Tibial nerve (tissue), 4 donors: ENCODE measurements at regions not wholly inside any gene's neighbourhood (a gene's known extent, or its start where the extent isn't known, plus 50 kb on each side); places are given as distances from the start of the nearest gene placed in this dataset.

Source experiments
- DNase-seq, 2 donors: peaks; one replicate each; pipeline ENCODE4 v3.0.0-alpha.2; 2019; ENCODE audit warnings: low spot score in 2 of 2
- H3K27ac ChIP-seq, 4 donors: fragments of 200-600 bp; sonication (generic) in 3 of 4; one replicate each; pipeline ENCODE4 v1.5.1; 2017 to 2019; ENCODE audit warnings: mild to moderate bottlenecking in 1 of 4
- H3K27me3 ChIP-seq, 2 donors: fragments of 200-600 bp; sonication (generic) in 1 of 2; one replicate each; pipeline versions ENCODE4 v1.5.1 to v1.6.0; 2017 to 2019
- H3K36me3 ChIP-seq, 3 donors: fragments of 200-600 bp; sonication (generic); one replicate each; pipeline ENCODE4 v1.5.1; 2018 to 2019
- H3K4me1 ChIP-seq, 4 donors: fragments of 200-600 bp; sonication (generic) in 3 of 4; one replicate each; pipeline ENCODE4 v1.5.1; 2017 to 2019
- H3K4me3 ChIP-seq, 4 donors: fragments of 200-600 bp; sonication (generic) in 3 of 4; one replicate each; pipeline ENCODE4 v1.5.1; 2017 to 2019; ENCODE audit warnings: mild to moderate bottlenecking in 1 of 4, moderate library complexity in 1 of 4
- H3K9me3 ChIP-seq, 4 donors: fragments of 200-600 bp; sonication (generic) in 3 of 4; one replicate each; pipeline ENCODE4 v1.5.1; 2017 to 2019
- EP300 ChIP-seq, 2 donors: sonication (generic); formaldehyde crosslinking; IDR thresholded peaks; one replicate each; pipeline ENCODE4 v1.6.1; 2017; ENCODE audit warnings: antibody characterized with exemption in 2 of 2, mild to moderate bottlenecking in 1 of 2
- POLR2A ChIP-seq, 2 donors: fragments of 450-650 bp; IDR thresholded peaks; one replicate each; pipeline ENCODE4 v1.6.1; 2017; ENCODE audit warnings: antibody characterized with exemption in 2 of 2, mild to moderate bottlenecking in 2 of 2, moderate library complexity in 2 of 2
- WGBS, 2 donors: methylation state at CpG; one replicate each; pipeline ENCODE4 v1.1.5; 2018; 5-methylcytosine and 5-hydroxymethylcytosine counted together
- TF ChIP-seq, protein P1 (sequence below), 5 experiments: fragments of 200-600 bp in 3 of 5; fragments of 450-650 bp in 2 of 5; sonication (generic) in 3 of 5; IDR thresholded peaks; one replicate each; pipeline ENCODE4 v1.5.1; 2016 to 2019; ENCODE audit warnings: antibody characterized with exemption in 5 of 5, mild to moderate bottlenecking in 3 of 5, moderate library complexity in 2 of 5

DNA sequence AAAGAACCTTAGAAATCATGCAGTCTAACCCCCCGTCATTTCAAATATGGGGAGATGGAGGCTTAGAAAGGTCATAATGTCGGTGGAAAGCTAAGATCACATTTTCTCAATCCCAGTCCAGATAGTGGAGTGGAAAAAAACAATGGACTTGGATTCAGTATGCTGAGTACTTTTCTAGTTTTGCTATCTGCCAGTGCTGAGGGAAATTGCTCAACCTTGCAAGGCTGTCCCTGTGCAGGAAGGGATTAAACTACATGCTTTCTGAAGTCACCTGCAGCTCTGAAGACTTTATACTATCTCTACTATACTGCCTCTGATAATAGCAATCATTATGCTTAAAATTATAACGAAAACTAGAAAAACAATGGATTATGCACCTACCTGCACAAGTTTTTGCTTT is 272.8 kb downstream of the LRIG3 start:
- Histone ChIP-seq H3K27me3 (no peaks in the 10 kb centered on the region), H3K36me3 (no peaks in the 10 kb centered on the region), H3K4me3 (no peak overlapping the region), H3K9me3 (no peaks in the 10 kb centered on the region), H3K27ac (no peak overlapping the region), H3K4me1 (peaks cover 0 to 19% (median 4%) of the 10 kb centered on the region in 4 donors)
- WGBS, 2 donors: 75 to 81% methylated on average over 3 of the region's 3 CpGs
- TF ChIP-seq EP300 (IDR thresholded peaks at IDR 0.05) (no peak), POLR2A (IDR thresholded peaks at IDR 0.05) (no peak)
- no peak for DNase-seq

DNA sequence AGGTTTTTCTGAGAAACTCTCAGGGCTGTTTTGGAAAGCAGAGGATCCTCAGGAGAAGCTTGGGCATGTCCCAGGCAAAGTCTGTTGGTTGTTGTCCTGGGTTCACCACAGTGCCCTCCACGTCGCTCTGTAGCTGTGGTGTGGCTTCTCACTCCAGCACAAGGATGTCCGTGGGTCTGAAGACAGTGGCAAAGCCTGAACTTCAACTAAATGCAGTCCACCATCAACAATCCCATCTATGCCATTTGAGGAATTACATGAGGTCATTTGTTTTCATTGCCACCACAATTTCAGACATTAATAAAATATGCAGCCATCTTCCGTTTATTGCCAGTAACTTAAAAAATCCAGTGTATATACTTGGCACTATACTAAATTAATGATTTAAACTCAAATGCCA is 272.1 kb downstream of the LRIG3 start:
- H3K27ac ChIP-seq: no peak overlapping the region
- 43 to 53% methylated on average over 4 of the region's 4 CpGs for WGBS, 2 donors
- DNase-seq: no peak

DNA sequence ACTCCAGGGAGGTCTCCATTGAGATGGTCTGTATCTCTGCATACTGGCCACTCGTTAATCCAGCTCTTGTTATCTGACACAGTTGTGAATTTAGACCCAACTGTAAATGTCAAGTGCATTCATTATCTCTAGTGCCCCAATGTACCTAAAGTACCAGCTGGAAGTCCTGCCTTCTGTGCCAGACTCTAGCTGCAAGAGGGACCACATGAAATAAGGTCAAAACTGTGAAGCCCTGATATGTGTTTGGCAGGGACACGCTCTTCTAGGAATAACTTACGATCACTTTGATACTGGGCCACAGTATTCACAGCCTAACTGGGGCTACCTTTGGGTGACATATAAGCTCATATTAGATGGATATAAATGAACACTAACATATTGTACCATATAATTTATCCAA is 268.5 kb downstream of the LRIG3 start:
- Histone ChIP-seq H3K36me3 (no peaks in the 10 kb centered on the region), H3K27ac (no peak overlapping the region), H3K27me3 (no peaks in the 10 kb centered on the region), H3K4me1 (peaks cover 0 to 15% (median 4%) of the 10 kb centered on the region in 4 donors), H3K4me3 (no peak overlapping the region), H3K9me3 (peaks cover 0 to 7% (median 0%) of the 10 kb centered on the region in 4 donors)
- TF ChIP-seq, protein P1, sequence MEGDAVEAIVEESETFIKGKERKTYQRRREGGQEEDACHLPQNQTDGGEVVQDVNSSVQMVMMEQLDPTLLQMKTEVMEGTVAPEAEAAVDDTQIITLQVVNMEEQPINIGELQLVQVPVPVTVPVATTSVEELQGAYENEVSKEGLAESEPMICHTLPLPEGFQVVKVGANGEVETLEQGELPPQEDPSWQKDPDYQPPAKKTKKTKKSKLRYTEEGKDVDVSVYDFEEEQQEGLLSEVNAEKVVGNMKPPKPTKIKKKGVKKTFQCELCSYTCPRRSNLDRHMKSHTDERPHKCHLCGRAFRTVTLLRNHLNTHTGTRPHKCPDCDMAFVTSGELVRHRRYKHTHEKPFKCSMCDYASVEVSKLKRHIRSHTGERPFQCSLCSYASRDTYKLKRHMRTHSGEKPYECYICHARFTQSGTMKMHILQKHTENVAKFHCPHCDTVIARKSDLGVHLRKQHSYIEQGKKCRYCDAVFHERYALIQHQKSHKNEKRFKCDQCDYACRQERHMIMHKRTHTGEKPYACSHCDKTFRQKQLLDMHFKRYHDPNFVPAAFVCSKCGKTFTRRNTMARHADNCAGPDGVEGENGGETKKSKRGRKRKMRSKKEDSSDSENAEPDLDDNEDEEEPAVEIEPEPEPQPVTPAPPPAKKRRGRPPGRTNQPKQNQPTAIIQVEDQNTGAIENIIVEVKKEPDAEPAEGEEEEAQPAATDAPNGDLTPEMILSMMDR (IDR thresholded peaks at IDR 0.05): no peak
- TF ChIP-seq EP300 (IDR thresholded peaks at IDR 0.05) (no peak), POLR2A (IDR thresholded peaks at IDR 0.05) (no peak)
- no peak for DNase-seq
- WGBS, 2 donors: 94 to 97% methylated on average over 3 of the region's 3 CpGs

More for the DNA sequence above, 272.1 kb downstream of the LRIG3 start:
- Histone ChIP-seq H3K4me1 (peaks cover 0 to 19% (median 4%) of the 10 kb centered on the region in 4 donors), H3K27me3 (no peaks in the 10 kb centered on the region), H3K9me3 (no peaks in the 10 kb centered on the region), H3K36me3 (no peaks in the 10 kb centered on the region), H3K4me3 (no peak overlapping the region)
- no peak for TF ChIP-seq POLR2A (IDR thresholded peaks at IDR 0.05)
- TF ChIP-seq EP300 (IDR thresholded peaks at IDR 0.05): no peak
- TF ChIP-seq, protein P1 (IDR thresholded peaks at IDR 0.05): no peak

DNA sequence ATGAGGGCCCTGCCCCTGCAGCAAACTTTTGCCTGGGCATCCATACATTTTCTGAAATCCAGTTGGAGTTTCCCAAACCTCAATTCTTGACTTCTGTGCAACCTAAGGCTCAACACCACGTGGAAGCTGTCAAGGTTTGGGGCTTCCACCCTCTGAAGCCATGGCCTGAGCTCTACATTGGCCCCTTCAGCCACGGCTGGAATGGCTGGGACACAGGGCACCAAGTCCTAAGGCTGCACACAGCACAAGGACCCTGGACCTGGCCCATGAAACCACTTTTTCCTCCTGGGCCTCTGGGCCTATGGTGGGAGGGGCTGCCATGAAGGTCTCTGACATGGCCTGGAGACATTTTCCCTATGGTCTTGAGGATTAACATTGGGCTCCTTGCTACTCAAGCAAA is 266.3 kb downstream of the LRIG3 start:
- 55% methylated on average over 2 of the region's 2 CpGs for WGBS, 2 donors

DNA sequence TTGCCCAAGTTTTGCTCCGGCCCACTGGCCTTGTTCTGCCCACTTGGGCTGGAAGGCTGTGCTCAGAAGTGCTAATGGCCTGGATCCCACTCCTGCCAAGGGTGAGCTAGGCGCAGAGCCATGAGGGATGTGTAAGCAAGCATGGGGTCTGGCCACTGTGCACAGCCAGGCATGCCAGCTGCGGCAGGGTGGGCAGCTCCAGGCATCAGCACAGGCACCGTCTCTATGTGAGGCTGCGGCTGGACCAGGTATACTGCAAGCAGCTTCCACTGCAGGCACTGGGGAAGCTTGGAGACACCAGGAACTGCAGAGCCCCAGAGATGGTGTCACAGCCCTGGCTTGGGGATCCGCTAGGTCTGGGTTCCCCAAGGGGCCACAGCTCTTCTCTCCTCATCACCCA is 264.9 kb downstream of the LRIG3 start:
- peaks cover 0 to 7% (median 0%) of the 10 kb centered on the region in 4 donors for H3K9me3 ChIP-seq
- no peak for DNase-seq
- TF ChIP-seq POLR2A (IDR thresholded peaks at IDR 0.05): no peak
- TF ChIP-seq, protein P1 (IDR thresholded peaks at IDR 0.05): no peak
- no peak for TF ChIP-seq EP300 (IDR thresholded peaks at IDR 0.05)
- H3K36me3 ChIP-seq: no peaks in the 10 kb centered on the region
- H3K27ac ChIP-seq: no peak overlapping the region
- no peak overlapping the region for H3K4me3 ChIP-seq
- H3K4me1 ChIP-seq: no peaks in the 10 kb centered on the region
- H3K27me3 ChIP-seq: no peaks in the 10 kb centered on the region
- WGBS, 2 donors: 81 to 89% methylated on average over 4 to 5 of the region's 6 CpGs

More for the DNA sequence above, 266.3 kb downstream of the LRIG3 start:
- no peaks in the 10 kb centered on the region for H3K27me3 ChIP-seq
- H3K36me3 ChIP-seq: no peaks in the 10 kb centered on the region
- no peak overlapping the region for H3K4me3 ChIP-seq
- H3K4me1 ChIP-seq: no peaks in the 10 kb centered on the region
- H3K27ac ChIP-seq: no peak overlapping the region
- TF ChIP-seq, protein P1 (IDR thresholded peaks at IDR 0.05): no peak
- TF ChIP-seq POLR2A (IDR thresholded peaks at IDR 0.05) (no peak), EP300 (IDR thresholded peaks at IDR 0.05) (no peak)
- H3K9me3 ChIP-seq: peaks cover 0 to 7% (median 0%) of the 10 kb centered on the region in 4 donors
- DNase-seq: no peak
